ENCODE measurements at regions not wholly inside any gene's neighbourhood (a gene's known extent, or its start where the extent isn't known, plus 50 kb on each side); places are given as distances from the start of the nearest gene placed in this dataset.

DNA sequence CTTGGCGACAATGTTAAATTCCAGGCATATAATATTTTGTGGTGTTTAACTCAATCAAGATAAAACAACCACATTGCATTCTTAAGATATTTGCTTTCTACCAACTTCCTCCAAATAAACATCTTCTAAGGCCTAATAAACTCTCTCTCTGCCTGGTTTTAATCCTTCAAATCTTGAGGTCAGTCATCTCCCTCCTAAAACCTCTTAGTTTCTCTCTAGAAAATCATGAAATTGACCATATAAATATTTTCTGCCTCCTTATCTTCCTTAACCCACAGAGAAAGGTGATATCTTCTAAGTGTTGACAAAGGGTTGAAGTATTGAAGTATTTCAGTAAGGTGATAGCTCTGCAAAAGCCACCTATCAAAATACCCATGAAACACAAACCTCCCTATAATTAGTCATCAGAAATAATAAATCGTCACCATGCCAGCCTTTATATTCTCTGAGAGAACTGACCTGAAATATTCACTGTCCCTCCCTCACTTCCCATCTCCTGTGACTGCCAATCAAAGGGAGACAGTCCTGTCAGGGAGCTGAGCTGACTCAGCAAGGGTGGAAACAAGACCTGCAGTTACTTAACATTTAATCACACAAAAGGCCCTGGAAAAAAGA is 1261.1 kb downstream of the ROBO1 start:
- Histone ChIP-seq H2BK20ac (ENCODE audit: low read depth, low read length, poor library complexity, severe bottlenecking) (no peak overlapping the region), H3K18ac (ENCODE audit: insufficient read length, low read depth, low read length) (no peak overlapping the region), H3T11ph (ENCODE audit: low read length) (no peak overlapping the region), H3K14ac (ENCODE audit: insufficient read depth, low read length) (no peak overlapping the region), H3K4me1 (ENCODE audit: insufficient read depth, low read length) (no peaks in the 10 kb centered on the region), H3K4me2 (ENCODE audit: insufficient read depth, insufficient read length, low read length) (no peak overlapping the region), H3K23me2 (ENCODE audit: insufficient read length, low read depth, low read length, poor library complexity, severe bottlenecking) (no peaks in the 10 kb centered on the region), H3K9me3 (ENCODE audit: control insufficient read depth, low read depth, low read length) (no peaks in the 10 kb centered on the region), H2BK5ac (ENCODE audit: insufficient read length, low read length) (no peak overlapping the region), H3K79me2 (ENCODE audit: insufficient read depth, low read length) (no peaks in the 10 kb centered on the region), H4K20me1 (ENCODE audit: control insufficient read depth, insufficient read depth, insufficient read length) (no peaks in the 10 kb centered on the region), H3K79me1 (ENCODE audit: insufficient read depth, low read depth, low read length, poor library complexity, severe bottlenecking) (no peaks in the 10 kb centered on the region), H3K56ac (ENCODE audit: insufficient read length, low read depth, low read length) (no peak overlapping the region), H4K5ac (ENCODE audit: insufficient read length, low read depth, low read length) (no peak overlapping the region), H2BK120ac (ENCODE audit: low read depth, low read length, poor library complexity, severe bottlenecking) (no peak overlapping the region), H4K8ac (replicated peaks; ENCODE audit: insufficient read length, low read depth, low read length) (no peak overlapping the region), H4K91ac (ENCODE audit: insufficient read length, low read depth, low read length) (no peak overlapping the region), H3K23ac (ENCODE audit: insufficient read length, low read depth, low read length) (no peak overlapping the region), H3K27ac (ENCODE audit: insufficient read length, low read depth, low read length) (no peak overlapping the region), H3K4ac (ENCODE audit: low read depth, low read length) (no peak overlapping the region), H3K27me3 (ENCODE audit: insufficient read depth, low read length) (no peaks in the 10 kb centered on the region), H2BK15ac (ENCODE audit: low read depth, low read length) (no peak overlapping the region), H2AFZ (ENCODE audit: low read length) (no peak overlapping the region), H2AK5ac (ENCODE audit: insufficient read length, low read length) (no peak overlapping the region), H3K9ac (ENCODE audit: extremely low read depth, insufficient read length, low read length) (no peak overlapping the region), H2BK12ac (ENCODE audit: insufficient read length, low read depth, low read length) (no peak overlapping the region)
- H3K4me1 Mint-ChIP-seq: peaks cover 14 to 15% of the 10 kb centered on the region in 2 experiments
- DNase-seq: no peak
- peak overlapping the region in 2 of 3 experiments; percentile 1 to 13; a peak in 3 of 7 replicates for H3K27ac Mint-ChIP-seq
- TF ChIP-seq CTCF (conservative IDR thresholded peaks at IDR 0.05): no peak
- H3K27me3 Mint-ChIP-seq (ENCODE audit: low read depth): no peaks in the 10 kb centered on the region
- H3K9me3 Mint-ChIP-seq: peaks cover 0 to 6% of the 10 kb centered on the region in 2 experiments; a peak in 3 of 5 replicates
- WGBS (ENCODE audit: extremely low coverage, insufficient read length, low lambda C conversion rate): no CpG with 5 or more reads among the region's 2 CpGs
- no peak overlapping the region for H3K4me3 Mint-ChIP-seq
- H3K36me3 Mint-ChIP-seq (ENCODE audit: insufficient read depth in 1 of 3, low read depth in 3 of 3): peaks cover 0 to 4% (median 0%) of the 10 kb centered on the region in 3 experiments; a peak in 2 of 7 replicates
